Colon (tissue), 2 donors: ENCODE measurements at regions not wholly inside any gene's neighbourhood (a gene's known extent, or its start where the extent isn't known, plus 50 kb on each side); places are given as distances from the start of the nearest gene placed in this dataset.

Experiments used
- FAIRE-seq: peaks from 2 replicates; lab custom pipeline; 2012; peaks lifted over from hg19 to GRCh38; lab: Jason Lieb, UNC
- donor health status: control.
- donor health status: control.

DNA sequence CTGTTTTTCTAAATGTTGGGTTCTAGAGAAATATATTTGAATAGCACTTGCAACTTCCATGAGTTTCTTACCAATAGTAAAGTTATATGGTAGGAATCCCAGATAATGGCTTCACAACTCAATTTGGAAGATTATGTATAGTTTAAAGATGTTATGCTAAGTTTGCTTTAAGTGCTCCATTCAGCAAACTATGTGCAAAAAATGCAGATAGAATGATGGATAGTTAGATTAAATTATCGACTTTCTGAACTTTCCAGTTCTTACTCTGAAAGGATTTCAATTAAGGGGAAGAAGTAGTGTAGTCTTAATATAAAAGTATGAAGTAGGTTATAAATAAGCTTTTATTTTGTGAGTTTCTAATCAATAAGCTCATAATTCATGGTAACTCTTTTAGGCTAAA lies 60.7 kb upstream of the NFKB1 start:
- FAIRE-seq = no peak

DNA sequence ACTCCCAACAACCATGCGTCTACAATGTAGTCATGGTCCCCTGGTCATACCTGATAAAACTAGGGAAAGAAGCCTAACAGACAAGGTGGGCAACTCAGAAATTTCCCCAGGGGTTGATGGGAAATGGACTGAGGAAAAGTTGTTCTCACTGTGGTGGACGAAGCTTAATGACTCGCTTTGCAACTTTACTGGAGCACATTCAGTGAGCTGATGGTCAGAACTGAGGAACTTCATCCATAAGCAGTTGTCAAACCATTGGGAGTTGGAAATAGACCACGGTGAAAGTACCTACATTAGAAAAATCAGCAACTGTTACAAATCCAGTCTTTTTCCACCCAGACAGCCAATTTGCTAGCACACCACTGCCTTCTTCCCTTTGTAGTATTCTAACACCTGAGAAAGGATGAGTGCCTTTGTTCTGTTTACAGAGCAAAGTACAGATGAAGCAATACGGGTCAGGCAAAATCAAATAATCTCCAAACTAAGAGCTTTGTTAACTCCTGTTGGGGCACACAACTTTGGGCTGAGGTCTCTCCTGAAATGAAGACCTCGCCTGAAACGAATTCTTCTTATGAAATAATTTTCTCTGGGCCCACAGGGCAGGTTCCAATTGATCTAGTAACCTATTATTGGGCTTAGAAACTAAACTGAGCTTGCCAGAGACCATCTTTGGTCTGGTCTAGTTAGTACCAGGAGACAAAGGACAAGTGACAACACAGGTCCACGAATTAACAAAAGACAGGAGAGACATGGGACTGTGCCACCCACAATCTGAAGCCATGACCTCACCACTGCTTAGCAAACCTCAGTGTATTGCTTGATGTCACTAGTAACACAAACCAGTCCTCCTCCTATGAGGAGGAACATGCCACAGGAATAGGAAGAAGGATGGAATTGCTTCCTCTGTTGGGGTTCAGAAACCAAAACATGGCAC lies 58.9 kb upstream of the NFKB1 start:
- FAIRE-seq = no peak

DNA sequence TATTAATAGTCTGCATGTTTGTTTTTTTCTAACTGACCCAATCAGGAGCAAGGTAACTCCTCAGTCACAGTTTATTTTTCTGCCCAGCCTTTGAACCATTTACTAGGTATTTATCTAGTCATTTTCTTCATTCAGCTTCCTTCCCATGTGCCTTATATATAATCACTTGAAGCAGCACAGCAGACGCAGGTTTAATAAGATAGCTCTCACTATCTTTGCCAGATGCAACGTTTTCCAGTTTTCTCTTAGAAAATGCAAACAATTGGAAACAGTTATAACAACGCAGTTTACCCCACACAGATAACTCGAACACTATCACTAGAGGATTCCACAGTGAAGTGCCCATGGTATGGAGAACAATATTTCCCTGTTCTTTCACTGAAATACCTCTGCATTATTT lies 56.4 kb upstream of the NFKB1 start:
- no peak for FAIRE-seq

DNA sequence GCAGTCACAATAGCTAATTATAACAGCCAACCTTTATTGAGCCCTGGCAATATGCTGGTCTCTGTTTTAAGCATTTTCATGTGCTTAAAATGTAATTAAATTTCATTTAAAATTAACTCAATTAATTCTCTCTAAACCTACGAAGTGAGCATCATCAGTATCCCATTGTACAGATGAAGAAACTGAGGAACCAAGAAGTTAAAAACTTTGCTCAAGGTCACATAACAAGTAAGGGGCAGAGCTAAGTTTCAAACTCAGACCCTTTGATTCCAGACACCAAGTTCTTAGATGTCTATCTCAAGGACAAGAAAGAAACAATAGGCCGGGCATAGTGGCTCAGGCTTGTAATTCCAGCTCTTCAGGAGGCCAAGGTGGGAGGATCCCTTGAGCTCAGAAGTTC lies 55.9 kb upstream of the NFKB1 start:
- no peak for FAIRE-seq

DNA sequence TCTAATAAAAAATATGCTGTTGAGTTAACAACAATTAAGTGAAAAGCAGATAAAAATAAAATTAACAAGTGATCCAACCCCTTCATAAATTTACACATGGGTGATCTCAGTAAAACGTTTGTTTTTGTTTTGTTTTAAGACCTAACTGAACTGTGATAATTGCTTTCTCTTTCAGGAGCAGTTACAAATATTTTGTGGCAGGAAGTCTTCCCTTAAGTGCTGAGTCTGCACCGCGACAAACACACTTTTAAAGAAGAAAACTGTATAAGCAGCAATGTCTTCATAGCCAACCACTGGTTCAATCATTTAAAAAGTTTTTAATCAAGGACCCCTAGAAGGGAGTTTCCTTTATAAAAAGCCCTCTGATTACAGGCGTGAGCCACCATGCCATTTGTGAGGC lies 53.7 kb upstream of the NFKB1 start:
- FAIRE-seq = no peak

DNA sequence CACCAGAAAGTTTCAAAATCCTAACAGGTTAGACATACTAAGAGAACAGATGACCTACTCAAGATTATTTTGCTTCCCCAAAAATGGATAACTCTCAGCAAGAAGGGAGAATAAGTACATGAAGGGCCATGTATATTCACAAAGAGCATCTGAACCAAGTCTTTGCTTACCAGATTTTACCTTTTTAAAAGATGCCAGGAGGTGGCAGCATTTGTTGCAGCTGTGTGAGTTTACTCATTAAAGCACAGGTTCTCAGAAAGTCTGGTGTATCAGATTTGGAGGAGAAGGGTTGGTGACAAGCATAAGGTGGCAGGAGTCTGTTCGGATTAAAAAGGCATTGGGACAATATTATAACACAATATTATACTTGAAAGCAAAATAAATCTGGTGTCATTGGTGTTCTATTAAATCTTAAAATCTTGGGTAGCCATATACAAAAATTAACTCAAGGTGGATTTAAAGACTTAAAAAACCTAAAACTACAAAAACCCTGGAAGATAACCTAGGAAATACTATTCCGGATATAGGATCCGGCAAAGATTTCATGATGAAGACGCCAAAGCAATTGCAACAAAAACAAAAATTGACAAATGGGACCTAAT lies 51.3 kb upstream of the NFKB1 start:
- peak; percentile 69 for FAIRE-seq

DNA sequence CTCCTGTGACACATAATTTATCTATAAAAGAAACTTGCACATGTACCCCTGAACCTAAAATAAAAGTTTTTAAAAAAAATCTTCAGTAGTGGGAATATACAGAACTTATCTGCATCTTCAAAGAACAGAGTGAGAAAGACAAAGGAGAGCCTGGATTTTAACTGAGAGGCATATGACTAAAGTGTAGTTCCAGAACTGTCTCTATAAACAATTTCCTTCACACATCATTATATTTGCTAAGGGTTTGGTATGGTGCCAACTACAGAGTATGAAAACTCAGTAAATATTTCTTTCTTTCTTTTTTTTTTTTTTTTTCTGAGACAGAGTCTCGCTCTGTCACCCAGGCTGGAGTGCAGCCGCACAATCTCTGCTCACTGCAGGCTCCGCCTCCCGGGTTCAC lies 49.9 kb upstream of the NFKB1 start:
- FAIRE-seq = no peak
